ENCODE measurements at regions not wholly inside any gene's neighbourhood (a gene's known extent, or its start where the extent isn't known, plus 50 kb on each side); places are given as distances from the start of the nearest gene placed in this dataset.

DNA sequence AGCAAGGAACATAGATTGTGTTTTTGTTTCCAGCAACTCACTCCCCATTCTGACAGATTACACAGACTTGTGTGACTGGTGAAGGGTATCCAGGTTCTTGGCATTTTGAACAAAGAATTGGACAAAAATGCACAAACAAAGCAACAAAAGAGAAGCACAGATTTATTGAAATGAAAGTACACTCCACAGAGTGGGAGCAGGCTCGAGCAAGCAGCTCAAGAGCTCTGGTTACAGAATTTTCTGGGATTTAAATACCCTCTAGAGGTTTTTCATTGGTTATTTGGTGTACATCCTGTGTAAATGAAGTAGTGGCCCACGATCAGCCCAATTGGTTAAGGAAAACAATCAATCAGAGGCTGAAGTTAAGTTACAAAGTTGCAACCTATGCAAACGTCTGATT lies 155.0 kb upstream of the JADE1 start:
- TF ChIP-seq CTCF (IDR thresholded peaks at IDR 0.05; ENCODE audit: low read length) (no peak), EZH2 (IDR thresholded peaks at IDR 0.05; ENCODE audit: borderline replicate concordance, low read length) (no peak)
